BLaER1 treated with 17β-estradiol and CSF1 and Interleukin-3, amounts not matched to agents 10 nM and 100 nM (cell line): ENCODE measurements at regions not wholly inside any gene's neighbourhood (a gene's known extent, or its start where the extent isn't known, plus 50 kb on each side); places are given as distances from the start of the nearest gene placed in this dataset.
A peak's percentile ranks its signal among the peaks of the same experiment; 100 is the strongest.
"Not testable (repeated sequence)": the region's sequence is repeated elsewhere in the genome, so short reads cannot be mapped to it uniquely, and the experiment has no call there.

Experiments used
- H3K27ac ChIP-seq, 11 experiments: shearing (Covaris generic); formaldehyde crosslinking; 2 replicates each; pipeline ENCODE4 v1.8.1; 2022
- H3K27me3 ChIP-seq, 11 experiments: shearing (Covaris generic); formaldehyde crosslinking; 2 replicates each; pipeline ENCODE4 v1.8.1; 2022
- H3K36me3 ChIP-seq, 11 experiments: shearing (Covaris generic); formaldehyde crosslinking; 2 replicates each; pipeline ENCODE4 v1.8.1; 2022
- H3K4me1 ChIP-seq, 10 experiments: shearing (Covaris generic); formaldehyde crosslinking; 2 replicates each; pipeline ENCODE4 v1.8.1; 2022
- H3K4me2 ChIP-seq, 11 experiments: shearing (Covaris generic); formaldehyde crosslinking; 2 replicates each; pipeline ENCODE4 v1.8.1; 2022
- H3K4me3 ChIP-seq, 10 experiments: shearing (Covaris generic); formaldehyde crosslinking; 2 replicates each; pipeline ENCODE4 v1.8.1; 2022
- H3K9ac ChIP-seq, 11 experiments: shearing (Covaris generic); formaldehyde crosslinking; 2 replicates each; pipeline ENCODE4 v1.8.1; 2022
- H3K9me3 ChIP-seq, 11 experiments: shearing (Covaris generic); formaldehyde crosslinking; replicated peaks in 1 of 11; 2 replicates each; pipeline ENCODE4 v1.8.1; 2022
- H4K20me1 ChIP-seq, 11 experiments: shearing (Covaris generic); formaldehyde crosslinking; 2 replicates each; pipeline ENCODE4 v1.8.1; 2022

- not testable (repeated sequence) for H4K20me1 ChIP-seq, H3K4me1 ChIP-seq, H3K9ac ChIP-seq, H3K27ac ChIP-seq, H3K9me3 ChIP-seq, H3K4me3 ChIP-seq, H3K4me2 ChIP-seq, H3K27me3 ChIP-seq, H3K36me3 ChIP-seq
Measured at GRCh38 chr1:610538-610937, 75.9 kb downstream of the OR4F16 start.

GRCh38 chr1:609161-609560 lies 77.3 kb downstream of the OR4F16 start:
- H3K9me3 ChIP-seq, H3K27me3 ChIP-seq, H3K4me1 ChIP-seq, H4K20me1 ChIP-seq, H3K9ac ChIP-seq, H3K36me3 ChIP-seq, H3K4me3 ChIP-seq, H3K27ac ChIP-seq, H3K4me2 ChIP-seq: not testable (repeated sequence)

GRCh38 chr1:605279-605678 lies 81.2 kb downstream of the OR4F16 start:
- 0 out of 22 replicates have a peak overlapping the region, but pooled peaks of 1 of the 11 experiments have one; percentile 43 for H3K27ac ChIP-seq

GRCh38 chr1:588211-588610 lies 98.2 kb downstream of the OR4F16 start:
- H3K4me3 ChIP-seq, H3K27me3 ChIP-seq, H3K9me3 ChIP-seq, H4K20me1 ChIP-seq, H3K36me3 ChIP-seq, H3K4me2 ChIP-seq, H3K27ac ChIP-seq, H3K4me1 ChIP-seq, H3K9ac ChIP-seq: not testable (repeated sequence)

More at GRCh38 chr1:605279-605678, 81.2 kb downstream of the OR4F16 start:
- H3K9ac ChIP-seq, H3K27me3 ChIP-seq, H3K9me3 ChIP-seq, H4K20me1 ChIP-seq, H3K4me1 ChIP-seq, H3K4me2 ChIP-seq, H3K4me3 ChIP-seq, H3K36me3 ChIP-seq: not testable (repeated sequence)

GRCh38 chr1:585992-586391 lies 100.5 kb downstream of the OR4F16 start:
- not testable (repeated sequence) for H3K4me2 ChIP-seq, H3K4me1 ChIP-seq, H3K27ac ChIP-seq, H3K9me3 ChIP-seq, H3K9ac ChIP-seq, H3K4me3 ChIP-seq, H3K27me3 ChIP-seq, H3K36me3 ChIP-seq, H4K20me1 ChIP-seq
